GM23338 (cell line): ENCODE measurements at regions not wholly inside any gene's neighbourhood (a gene's known extent, or its start where the extent isn't known, plus 50 kb on each side); places are given as distances from the start of the nearest gene placed in this dataset.

Experiments used
- ATAC-seq: fragments of 200-7000 bp; cut with Tn5 transposase; 3 replicates; pipeline ENCODE4 v1.9.1; 2020
- DNase-seq: peaks from one replicate; pipeline ENCODE4 v3.0.0-alpha.2; 2015; ENCODE audit warnings: low spot score
- H2AFZ ChIP-seq: fragments of 200-600 bp; sonication (generic); 2 replicates; pipeline ENCODE4 v1.8.0; 2016; ENCODE audit warnings: antibody characterized with exemption, mild to moderate bottlenecking, moderate library complexity
- H3F3A ChIP-seq: fragments of 200-600 bp; sonication (generic); replicated peaks from 2 replicates; pipeline ENCODE4 v1.8.0; 2017; ENCODE audit warnings: antibody characterized with exemption, mixed run types, low read depth
- H3K27ac ChIP-seq: fragments of 200-600 bp; sonication (generic); 2 replicates; pipeline ENCODE4 v1.6.1; 2016; ENCODE audit warnings: low read depth
- H3K27me3 ChIP-seq: fragments of 200-600 bp; sonication (generic); 2 replicates; pipeline ENCODE4 v1.8.0; 2016; ENCODE audit warnings: mild to moderate bottlenecking, mixed run types, moderate library complexity; ENCODE audit not compliant: insufficient read depth
- H3K36me3 ChIP-seq: fragments of 200-600 bp; sonication (generic); 2 replicates; pipeline ENCODE4 v1.8.0; 2016; ENCODE audit warnings: mild to moderate bottlenecking; ENCODE audit not compliant: insufficient read depth
- H3K4me1 ChIP-seq: fragments of 200-600 bp; sonication (generic); 2 replicates; pipeline ENCODE4 v1.8.0; 2016; ENCODE audit warnings: mild to moderate bottlenecking, moderate library complexity; ENCODE audit not compliant: insufficient read depth
- H3K4me2 ChIP-seq: fragments of 200-600 bp; sonication (generic); 2 replicates; pipeline ENCODE4 v1.7.1; 2017; ENCODE audit warnings: mixed run types
- H3K4me3 ChIP-seq: fragments of 200-600 bp; sonication (generic); 2 replicates; pipeline ENCODE4 v1.6.1; 2016; ENCODE audit warnings: mixed run types
- H3K79me2 ChIP-seq: fragments of 200-600 bp; sonication (generic); replicated peaks from 2 replicates; pipeline ENCODE4 v1.8.0; 2017; ENCODE audit warnings: mild to moderate bottlenecking; ENCODE audit not compliant: insufficient read depth
- H3K9me2 ChIP-seq: fragments of 200-600 bp; sonication (generic); 2 replicates; pipeline ENCODE4 v1.8.0; 2017; ENCODE audit not compliant: insufficient read depth
- H4K20me1 ChIP-seq: fragments of 200-600 bp; sonication (generic); replicated peaks from 2 replicates; pipeline ENCODE4 v1.8.0; 2017; ENCODE audit warnings: mild to moderate bottlenecking; ENCODE audit not compliant: insufficient read depth
- H3K27ac Mint-ChIP-seq: 2 replicates; pipeline ENCODE4 v1.8.0; 2020; ENCODE audit warnings: inconsistent platforms, mild to moderate bottlenecking, moderate library complexity, mixed read lengths
- H3K27me3 Mint-ChIP-seq: 3 replicates; pipeline ENCODE4 v1.8.0; 2022; ENCODE audit warnings: low read depth, mild to moderate bottlenecking, moderate library complexity, mixed read lengths, inconsistent platforms; ENCODE audit not compliant: insufficient read depth, poor library complexity
- H3K36me3 Mint-ChIP-seq: 3 replicates; pipeline ENCODE4 v1.8.0; 2021; ENCODE audit warnings: low read depth, mild to moderate bottlenecking, inconsistent platforms, moderate library complexity, mixed read lengths
- H3K4me1 Mint-ChIP-seq: 3 replicates; pipeline ENCODE4 v1.8.0; 2020; ENCODE audit warnings: mild to moderate bottlenecking, inconsistent platforms, mixed read lengths
- H3K4me3 Mint-ChIP-seq: 3 replicates; pipeline ENCODE4 v1.8.0; 2021; ENCODE audit warnings: moderate library complexity, mild to moderate bottlenecking, inconsistent platforms, mixed read lengths
- H3K9me3 Mint-ChIP-seq: 3 replicates; pipeline ENCODE4 v1.8.0; 2020; ENCODE audit warnings: moderate library complexity, mild to moderate bottlenecking, inconsistent platforms, mixed read lengths
- CREB1 ChIP-seq: fragments of 250-450 bp; sonication (Bioruptor Pico); IDR thresholded peaks from 2 replicates; pipeline ENCODE4 v1.5.0; 2020; ENCODE audit warnings: low read depth, mild to moderate bottlenecking, moderate library complexity
- CTCF ChIP-seq, 2 experiments: fragments of 200-600 bp in 1 of 2; sonication (generic) in 1 of 2; conservative IDR thresholded peaks; 2 replicates each; pipeline versions ENCODE4 v1.5.1 to v1.6.1; 2016 to 2017; ENCODE audit warnings: antibody characterized with exemption in 2 of 2, low read depth in 2 of 2, mild to moderate bottlenecking in 2 of 2, moderate library complexity in 1 of 2
- ETS1 ChIP-seq: IDR thresholded peaks from 2 replicates; pipeline ENCODE4 v1.6.1; 2016; ENCODE audit warnings: antibody characterized with exemption
- EZH2 ChIP-seq: fragments of 200-600 bp; sonication (generic); IDR thresholded peaks from one replicate; pipeline ENCODE4 v1.8.0; 2017; ENCODE audit warnings: antibody characterized with exemption, mild to moderate bottlenecking, low read depth; ENCODE audit not compliant: unreplicated experiment
- EZH2phosphoT487 ChIP-seq: fragments of 200-600 bp; sonication (generic); IDR thresholded peaks from one replicate; pipeline ENCODE4 v1.8.1; 2018; ENCODE audit warnings: antibody characterized with exemption; ENCODE audit not compliant: unreplicated experiment
- REST ChIP-seq: IDR thresholded peaks from one replicate; pipeline ENCODE4 v1.6.1; 2018; ENCODE audit warnings: antibody characterized with exemption; ENCODE audit not compliant: unreplicated experiment
- STAT1 ChIP-seq: IDR thresholded peaks from one replicate; pipeline ENCODE4 v1.6.1; 2016; ENCODE audit warnings: antibody characterized with exemption; ENCODE audit not compliant: unreplicated experiment
- ZNF462 ChIP-seq: fragments of 250-450 bp; sonication (Bioruptor Pico); IDR thresholded peaks from 2 replicates; pipeline ENCODE4 v1.5.0; 2020; ENCODE audit warnings: mild to moderate bottlenecking, moderate library complexity

- peaks cover 10% of the 10 kb centered on the region for H3K27me3 Mint-ChIP-seq
- H3K27ac Mint-ChIP-seq: no peak overlapping the region; the same call in 1 of the 2 replicates
- no peak for TF ChIP-seq ZNF462 (CRISPR knock-in tag)
- TF ChIP-seq CTCF (conservative IDR thresholded peaks at IDR 0.05; ENCODE audit: low read depth in 2 of 2): no peak
- TF ChIP-seq ETS1: no peak
- TF ChIP-seq REST: no peak
- no peak for TF ChIP-seq EZH2
- no peak for TF ChIP-seq CREB1
- no peak for TF ChIP-seq EZH2phosphoT487
- TF ChIP-seq STAT1: no peak
Observed at GRCh38 chr12:11963841-11964471, 106.8 kb upstream of the BCL2L14 start.

More at GRCh38 chr12:11963841-11964471, 106.8 kb upstream of the BCL2L14 start:
- Mint-ChIP-seq H3K36me3 (no peaks in the 10 kb centered on the region), H3K9me3 (peaks cover 6% of the 10 kb centered on the region; the same call in 1 of the 3 replicates), H3K4me3 (no peak overlapping the region; the same call in 2 of the 3 replicates), H3K4me1 (peaks cover 21% of the 10 kb centered on the region)
- Histone ChIP-seq H3K27ac (no peak overlapping the region), H3K4me1 (no peaks in the 10 kb centered on the region), H3K9me2 (no peaks in the 10 kb centered on the region), H4K20me1 (no peaks in the 10 kb centered on the region), H3K27me3 (no peaks in the 10 kb centered on the region), H3K4me2 (no peak overlapping the region), H3K4me3 (no peak overlapping the region), H3K79me2 (no peaks in the 10 kb centered on the region), H2AFZ (peak overlapping the region; percentile 76), H3K36me3 (no peaks in the 10 kb centered on the region), H3F3A (no peaks in the 10 kb centered on the region)
- ATAC-seq (peak; percentile 38; the same call in 1 of the 3 replicates), DNase-seq (no peak)
